Loucy (cell line): ENCODE measurements at regions not wholly inside any gene's neighbourhood (a gene's known extent, or its start where the extent isn't known, plus 50 kb on each side); places are given as distances from the start of the nearest gene placed in this dataset.

Experiments used
- H2AFZ ChIP-seq: fragments of 200-600 bp; sonication (generic); 2 replicates; pipeline ENCODE4 v1.6.0; 2016; ENCODE audit warnings: antibody characterized with exemption, mild to moderate bottlenecking, low read length, moderate library complexity
- H3F3A ChIP-seq: fragments of 200-600 bp; 2 replicates; pipeline ENCODE4 v1.6.0; 2016; ENCODE audit warnings: antibody characterized with exemption, low read depth, mild to moderate bottlenecking
- H3K27me3 ChIP-seq: fragments of 200-600 bp; sonication (generic); 2 replicates; pipeline ENCODE4 v1.6.1; 2014; ENCODE audit warnings: low read length, mild to moderate bottlenecking; ENCODE audit not compliant: insufficient read depth, poor library complexity, severe bottlenecking
- H3K36me3 ChIP-seq: fragments of 200-600 bp; sonication (generic); 2 replicates; pipeline ENCODE4 v1.6.1; 2016; ENCODE audit warnings: low read length; ENCODE audit not compliant: insufficient read depth
- H3K4me1 ChIP-seq: fragments of 200-600 bp; sonication (generic); 2 replicates; pipeline ENCODE4 v1.5.1; 2014; ENCODE audit warnings: low read length, mild to moderate bottlenecking; ENCODE audit not compliant: insufficient read depth, poor library complexity, severe bottlenecking
- H3K4me2 ChIP-seq: fragments of 200-600 bp; sonication (generic); 2 replicates; pipeline ENCODE4 v1.6.0; 2014; ENCODE audit warnings: antibody characterized with exemption, low read length, low read depth, mild to moderate bottlenecking; ENCODE audit not compliant: poor library complexity, severe bottlenecking
- H3K4me3 ChIP-seq: fragments of 200-600 bp; sonication (generic); 2 replicates; pipeline ENCODE4 v1.5.1; 2014; ENCODE audit warnings: low read length, mild to moderate bottlenecking, mixed read lengths; ENCODE audit not compliant: poor library complexity, severe bottlenecking
- H3K79me2 ChIP-seq: fragments of 200-600 bp; sonication (generic); 2 replicates; pipeline ENCODE4 v1.6.1; 2014; ENCODE audit warnings: low read length; ENCODE audit not compliant: insufficient read depth
- H3K9ac ChIP-seq: fragments of 200-600 bp; sonication (generic); 2 replicates; pipeline ENCODE4 v1.6.0; 2014; ENCODE audit warnings: mild to moderate bottlenecking, low read depth, low read length, moderate library complexity; ENCODE audit not compliant: poor library complexity, severe bottlenecking
- H3K9me2 ChIP-seq: fragments of 200-600 bp; sonication (generic); replicated peaks from 2 replicates; pipeline ENCODE4 v1.6.1; 2016; ENCODE audit warnings: low read depth, low read length, mixed read lengths
- H3K9me3 ChIP-seq: fragments of 200-600 bp; sonication (generic); 2 replicates; pipeline ENCODE4 v1.6.1; 2014; ENCODE audit warnings: mild to moderate bottlenecking, antibody characterized with exemption, low read length, low read depth; ENCODE audit not compliant: insufficient read depth
- H4K20me1 ChIP-seq: fragments of 200-600 bp; sonication (generic); 2 replicates; pipeline ENCODE4 v1.6.0; 2014; ENCODE audit warnings: antibody characterized with exemption, low read length, mild to moderate bottlenecking; ENCODE audit not compliant: insufficient read depth, poor library complexity, severe bottlenecking
- CTCF ChIP-seq: fragments of 200-600 bp; sonication (generic); conservative IDR thresholded peaks from 2 replicates; pipeline ENCODE4 v1.5.1; 2014; ENCODE audit warnings: mild to moderate bottlenecking, antibody characterized with exemption, low read length
- EZH2phosphoT487 ChIP-seq: fragments of 200-600 bp; IDR thresholded peaks from 2 replicates; pipeline ENCODE4 v1.6.1; 2018; ENCODE audit warnings: antibody characterized with exemption, mild to moderate bottlenecking, moderate library complexity, borderline replicate concordance

DNA sequence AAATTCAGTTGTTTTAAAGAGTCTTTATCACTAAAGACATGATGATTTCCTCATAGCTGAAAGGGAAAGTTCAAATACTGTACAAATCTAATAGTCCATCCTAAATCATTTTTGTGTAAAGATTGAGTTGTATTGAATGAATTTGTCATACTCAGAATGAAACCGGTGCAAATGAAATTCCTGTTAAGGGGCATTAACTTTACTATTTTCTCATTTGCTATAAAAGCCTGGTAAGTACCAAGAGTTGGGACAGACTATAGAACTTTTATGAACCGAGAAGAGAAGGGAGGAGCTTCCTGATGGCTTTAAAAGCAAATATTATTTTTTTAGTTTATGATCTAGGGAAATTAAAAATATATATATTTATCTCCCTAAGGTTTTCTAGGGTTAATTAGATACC, 260.0 kb upstream of the AKR1E2 start:
- Histone ChIP-seq H3K27me3 (no peaks in the 10 kb centered on the region), H3K9me3 (no peaks in the 10 kb centered on the region), H3K79me2 (no peaks in the 10 kb centered on the region), H3K36me3 (no peaks in the 10 kb centered on the region), H3K4me3 (no peak overlapping the region), H3K9ac (no peak overlapping the region), H4K20me1 (no peaks in the 10 kb centered on the region), H3K4me2 (no peak overlapping the region), H3K4me1 (no peaks in the 10 kb centered on the region), H2AFZ (no peak overlapping the region), H3F3A (no peaks in the 10 kb centered on the region), H3K9me2 (0 out of 2 replicates have a peak, but pooled peaks cover 3% of the 10 kb centered on the region)
- no peak for TF ChIP-seq CTCF
- TF ChIP-seq EZH2phosphoT487: no peak

GRCh38 chr10:4561296-4561695, 264.7 kb upstream of the AKR1E2 start:
- Histone ChIP-seq H2AFZ (no peak overlapping the region), H3K4me2 (no peak overlapping the region), H3K27me3 (no peaks in the 10 kb centered on the region), H3K9me3 (no peaks in the 10 kb centered on the region), H3K79me2 (no peaks in the 10 kb centered on the region), H3K36me3 (no peaks in the 10 kb centered on the region), H3K9ac (no peak overlapping the region), H3F3A (no peaks in the 10 kb centered on the region), H4K20me1 (no peaks in the 10 kb centered on the region), H3K9me2 (no peaks in the 10 kb centered on the region), H3K4me1 (no peaks in the 10 kb centered on the region), H3K4me3 (no peak overlapping the region)
- TF ChIP-seq EZH2phosphoT487 (no peak), CTCF (no peak)

- H3K4me3 ChIP-seq: no peak overlapping the region
- H3K27me3 ChIP-seq: no peaks in the 10 kb centered on the region
- H4K20me1 ChIP-seq: no peaks in the 10 kb centered on the region
- H3F3A ChIP-seq: no peaks in the 10 kb centered on the region
- H3K4me2 ChIP-seq: no peak overlapping the region
- no peaks in the 10 kb centered on the region for H3K4me1 ChIP-seq
- H3K9me2 ChIP-seq: no peaks in the 10 kb centered on the region
- no peak overlapping the region for H2AFZ ChIP-seq
- no peak for TF ChIP-seq EZH2phosphoT487
- no peak for TF ChIP-seq CTCF
- H3K79me2 ChIP-seq: no peaks in the 10 kb centered on the region
- H3K36me3 ChIP-seq: no peaks in the 10 kb centered on the region
- H3K9me3 ChIP-seq: no peaks in the 10 kb centered on the region
- no peak overlapping the region for H3K9ac ChIP-seq
These were observed 268.5 kb upstream of the AKR1E2 start for GRCh38 chr10:4557469-4557868.
